ENCODE measurements at regions not wholly inside any gene's neighbourhood (a gene's known extent, or its start where the extent isn't known, plus 50 kb on each side); places are given as distances from the start of the nearest gene placed in this dataset.

- Histone ChIP-seq H4K20me1 (ENCODE audit: control insufficient read depth, insufficient read depth) (no peaks in the 10 kb centered on the region), H3K27ac (ENCODE audit: control insufficient read depth, insufficient read depth) (no peak overlapping the region), H2AFZ (ENCODE audit: control insufficient read depth, low read depth, low read length) (no peak overlapping the region), H3K9ac (ENCODE audit: control insufficient read depth, insufficient read depth, low read length) (no peak overlapping the region), H3K9me3 (replicated peaks; ENCODE audit: control insufficient read depth, insufficient read depth, low read length) (no peaks in the 10 kb centered on the region), H3K4me2 (ENCODE audit: control insufficient read depth, insufficient read depth) (no peak overlapping the region), H3K4me1 (ENCODE audit: control insufficient read depth, insufficient read depth, low read length) (no peaks in the 10 kb centered on the region), H3K36me3 (ENCODE audit: control insufficient read depth in 2 of 2, insufficient read depth in 2 of 2, low read length in 1 of 2) (no peaks in the 10 kb centered on the region), H3K4me3 (no peak overlapping the region), H3K79me2 (ENCODE audit: control insufficient read depth, insufficient read depth, low read length) (no peaks in the 10 kb centered on the region), H3K27me3 (replicated peaks in 1 of 2; ENCODE audit: control insufficient read depth in 2 of 2, insufficient read depth in 2 of 2, low read length in 1 of 2) (no peaks in the 10 kb centered on the region; a peak in 2 of 4 replicates)
- CTCF ChIA-PET: interaction anchor here (0.7 kb wide), 1 partner anchor 18 kb away, joined by 3 read pairs; no protein-coding TSS in a partner anchor
- in situ Hi-C loops (cut with MboI): no loop called here
- WGBS (ENCODE audit: insufficient coverage, insufficient replicate concordance, low lambda C conversion rate, missing lambda C conversion rate): 12% methylated on average over 2 of the region's 2 CpGs
- SMC1A ChIA-PET (ENCODE audit: uncharacterized antibody, unreplicated experiment): no interaction called here
- POLR2A ChIA-PET: no interaction called here
- intact Hi-C loops (cut with micrococcal nuclease; ENCODE audit: unreplicated experiment): no loop called here
- no TSS peak for BruUV-seq (replicated peaks)
- FAIRE-seq (no peak), DNase-seq (ENCODE audit: low read depth, low spot score) (no peak), ATAC-seq (peak; percentile 80)
- RAD21 ChIA-PET (ENCODE audit: unreplicated experiment): no interaction called here
- TF ChIP-seq ZNF274 (IDR thresholded peaks at IDR 0.05; ENCODE audit: insufficient read depth, insufficient read length) (no peak), BCL3 (IDR thresholded peaks at IDR 0.05; ENCODE audit: borderline replicate concordance, insufficient read depth, low read depth, low read length, poor library complexity, severe bottlenecking) (no peak), USF2 (IDR thresholded peaks at IDR 0.05; ENCODE audit: borderline replicate concordance, low read depth, low read length) (peak; percentile 77), TCF12 (IDR thresholded peaks at IDR 0.05; ENCODE audit: low read depth, low read length) (no peak), BACH1 (IDR thresholded peaks at IDR 0.05; ENCODE audit: borderline replicate concordance) (no peak), ZSCAN29 (IDR thresholded peaks at IDR 0.05) (no peak), TCF3 (IDR thresholded peaks at IDR 0.05; ENCODE audit: borderline replicate concordance, insufficient read depth, low read depth, low read length) (no peak), SPI1 (IDR thresholded peaks at IDR 0.05; ENCODE audit: borderline replicate concordance, insufficient read depth, low read depth, low read length) (no peak), POLR2AphosphoS2 (IDR thresholded peaks at IDR 0.05; ENCODE audit: low read depth, low read length) (no peak), RAD51 (IDR thresholded peaks at IDR 0.05) (peak; percentile 97), NRF1 (conservative IDR thresholded peaks at IDR 0.05; ENCODE audit: low read depth, low read length) (no peak), STAT1 (conservative IDR thresholded peaks at IDR 0.05) (no peak), PRDM15 (CRISPR knock-in tag; IDR thresholded peaks at IDR 0.05) (no peak), CBX5 (IDR thresholded peaks at IDR 0.05; ENCODE audit: low read depth) (no peak), USF1 (IDR thresholded peaks at IDR 0.05; ENCODE audit: borderline replicate concordance, extremely low read length, insufficient read depth, low read depth, low read length) (peak; percentile 80), SMARCA5 (IDR thresholded peaks at IDR 0.05) (no peak), BRCA1 (IDR thresholded peaks at IDR 0.05; ENCODE audit: low read depth, low read length) (no peak), IRF4 (IDR thresholded peaks at IDR 0.05; ENCODE audit: low read depth, low read length) (no peak), LARP7 (IDR thresholded peaks at IDR 0.05) (no peak)
Measured at GRCh38 chr2:118197011-118197675, 108.9 kb downstream of the INSIG2 start.

Data from GM12878 (cell line).